HCT116 (cell line): ENCODE measurements at regions not wholly inside any gene's neighbourhood (a gene's known extent, or its start where the extent isn't known, plus 50 kb on each side); places are given as distances from the start of the nearest gene placed in this dataset.

Source experiments
- ATAC-seq: fragments of 200-7000 bp; cut with Tn5 transposase; 2 replicates; pipeline ENCODE4 v1.9.1; 2020; ENCODE audit warnings: mild to moderate bottlenecking, moderate library complexity
- BruUV-seq: library from RNA; stranded (reverse); fragments of 400-500 nt; replicated peaks from 2 replicates; lab custom pipeline; 2021; lab: Mats Ljungman, UMichigan
- CTCF ChIA-PET: fragments of 300-600 bp; sonication (Branson Sonifier 250); formaldehyde crosslinking; loops from one replicate; lab custom pipeline; 2021; ENCODE audit warnings: antibody characterized with exemption; lab: Charles Lee
- POLR2A ChIA-PET: fragments of 300-600, 350-600 bp; sonication (Branson Sonifier 250); formaldehyde crosslinking; loops from one replicate; lab custom pipeline; 2021; ENCODE audit warnings: antibody characterized with exemption; lab: Charles Lee
- RAD21 ChIA-PET, 2 experiments: fragments of 300-600 bp; sonication (Branson Sonifier 250); formaldehyde crosslinking; loops; one replicate each; lab custom pipeline; 2023; ENCODE audit warnings: low total read pairs in 2 of 2; ENCODE audit not compliant: uncharacterized antibody in 2 of 2, unreplicated experiment in 2 of 2, low non-redundant PET in 1 of 2; lab: Charles Lee
- DNase-seq: peaks from one replicate; pipeline ENCODE4 v3.0.0-alpha.2; 2010; ENCODE audit warnings: low read depth, low spot score
- H2AFZ ChIP-seq: fragments of 200-600 bp; shearing (Covaris generic), sonication (generic); 2 replicates; pipeline ENCODE4 v1.6.1; 2017; ENCODE audit warnings: low read depth, mixed run types, mixed read lengths, antibody characterized with exemption, low read length; ENCODE audit not compliant: poor library complexity, severe bottlenecking
- H3K27ac ChIP-seq: 2 replicates; pipeline ENCODE4 v1.5.1; 2012; ENCODE audit warnings: low read depth, low read length
- H3K27me3 ChIP-seq: fragments of 200-600 bp; sonication (generic); 2 replicates; pipeline ENCODE4 v1.6.1; 2016; ENCODE audit warnings: mixed run types, low read length, mixed read lengths; ENCODE audit not compliant: insufficient read depth
- H3K36me3 ChIP-seq, 2 experiments: fragments of 200-500 bp in 1 of 2; fragments of 200-600 bp in 1 of 2; sonication (Bioruptor generic) in 1 of 2; sonication (generic) in 1 of 2; 2 replicates each; pipeline versions ENCODE4 v1.5.1 to v1.6.1; 2014 to 2016; ENCODE audit warnings: low read length in 2 of 2, inconsistent platforms in 1 of 2, mixed read lengths in 1 of 2, mixed run types in 1 of 2; ENCODE audit not compliant: insufficient read depth in 2 of 2, control insufficient read depth in 1 of 2
- H3K4me1 ChIP-seq, 2 experiments: fragments of 200-600 bp in 1 of 2; sonication (generic) in 1 of 2; 2 replicates each; pipeline versions ENCODE4 v1.5.1 to v1.6.1; 2012 to 2017; ENCODE audit warnings: low read length in 2 of 2, inconsistent platforms in 1 of 2, mild to moderate bottlenecking in 1 of 2, mixed read lengths in 1 of 2, mixed run types in 1 of 2, moderate library complexity in 1 of 2; ENCODE audit not compliant: insufficient read depth in 2 of 2, control insufficient read depth in 1 of 2
- H3K4me2 ChIP-seq: fragments of 200-600 bp; sonication (generic); 2 replicates; pipeline ENCODE4 v1.6.1; 2017; ENCODE audit warnings: mixed run types, low read length, mixed read lengths
- H3K4me3 ChIP-seq, 2 experiments: fragments of 200-600 bp in 1 of 2; sonication (generic) in 1 of 2; replicated peaks in 1 of 2; 2 replicates each; pipeline ENCODE4 v1.5.1; 2011 to 2016; ENCODE audit warnings: low read length in 2 of 2, control low read depth in 1 of 2, low read depth in 1 of 2, mild to moderate bottlenecking in 1 of 2, mixed read lengths in 1 of 2, mixed run types in 1 of 2
- H3K79me2 ChIP-seq: fragments of 200-600 bp; sonication (generic); 2 replicates; pipeline ENCODE4 v1.6.1; 2017; ENCODE audit warnings: mild to moderate bottlenecking, mixed run types, low read length, moderate library complexity, mixed read lengths; ENCODE audit not compliant: insufficient read depth
- H3K9ac ChIP-seq: fragments of 200-600 bp; sonication (generic); 2 replicates; pipeline ENCODE4 v1.6.1; 2016; ENCODE audit warnings: low read length, mixed read lengths
- H3K9me2 ChIP-seq: fragments of 200-600 bp; sonication (generic), shearing (Covaris generic); 2 replicates; pipeline ENCODE4 v1.6.1; 2017; ENCODE audit warnings: mixed run types, mild to moderate bottlenecking, moderate library complexity; ENCODE audit not compliant: insufficient read depth
- H3K9me3 ChIP-seq, 2 experiments: fragments of 200-500 bp in 1 of 2; fragments of 200-600 bp in 1 of 2; sonication (Bioruptor generic) in 1 of 2; sonication (generic) in 1 of 2; 2 replicates each; pipeline ENCODE4 v1.6.1; 2014 to 2017; ENCODE audit warnings: low read length in 2 of 2, mixed read lengths in 2 of 2, inconsistent platforms in 1 of 2, low read depth in 1 of 2, mild to moderate bottlenecking in 1 of 2, mixed run types in 1 of 2, moderate library complexity in 1 of 2; ENCODE audit not compliant: control insufficient read depth in 1 of 2, insufficient read depth in 1 of 2
- H4K20me1 ChIP-seq: fragments of 200-600 bp; sonication (generic), shearing (Covaris generic); 2 replicates; pipeline ENCODE4 v1.6.1; 2017; ENCODE audit warnings: mixed run types, mild to moderate bottlenecking, moderate library complexity; ENCODE audit not compliant: insufficient read depth
- ATF3 ChIP-seq: IDR thresholded peaks from 2 replicates; pipeline ENCODE4 v1.6.1; 2012
- CEBPB ChIP-seq: IDR thresholded peaks from 2 replicates; pipeline ENCODE4 v1.6.1; 2012; ENCODE audit warnings: low read depth
- EGR1 ChIP-seq: IDR thresholded peaks from 2 replicates; pipeline ENCODE4 v1.6.1; 2012; ENCODE audit warnings: low read depth
- ELF1 ChIP-seq: IDR thresholded peaks from 2 replicates; pipeline ENCODE4 v1.6.1; 2012; ENCODE audit warnings: low read depth, borderline replicate concordance
- EZH2 ChIP-seq: fragments of 200-600 bp; sonication (generic); IDR thresholded peaks from 2 replicates; pipeline ENCODE4 v1.6.1; 2017; ENCODE audit warnings: antibody characterized with exemption, mixed run types
- EZH2phosphoT487 ChIP-seq: fragments of 200-600 bp; IDR thresholded peaks from 2 replicates; pipeline ENCODE4 v1.6.1; 2018; ENCODE audit warnings: antibody characterized with exemption, borderline replicate concordance
- FOSL1 ChIP-seq: IDR thresholded peaks from 2 replicates; pipeline ENCODE4 v1.6.1; 2012; ENCODE audit warnings: low read depth
- MAX ChIP-seq: IDR thresholded peaks from 2 replicates; pipeline ENCODE4 v1.6.1; 2012
- POLR2A ChIP-seq: IDR thresholded peaks from 2 replicates; pipeline ENCODE4 v1.7.0; 2011; ENCODE audit warnings: borderline replicate concordance; ENCODE audit not compliant: insufficient read depth, insufficient read length; ENCODE audit errors: extremely low read depth
- SIN3A ChIP-seq: IDR thresholded peaks from 2 replicates; pipeline ENCODE4 v1.6.1; 2012; ENCODE audit warnings: low read depth
- SP1 ChIP-seq: IDR thresholded peaks from 2 replicates; pipeline ENCODE4 v1.6.1; 2012; ENCODE audit warnings: low read depth
- TCF7L2 ChIP-seq: IDR thresholded peaks from 2 replicates; pipeline ENCODE4 v1.7.0; 2011; ENCODE audit warnings: borderline replicate concordance, inconsistent platforms; ENCODE audit not compliant: insufficient read depth, insufficient read length; ENCODE audit errors: extremely low read depth
- YY1 ChIP-seq: IDR thresholded peaks from 2 replicates; pipeline ENCODE4 v1.6.1; 2011; ENCODE audit warnings: low read length, low read depth, moderate library complexity, mild to moderate bottlenecking; ENCODE audit not compliant: insufficient replicate concordance; ENCODE audit errors: extremely low read depth
- ZBTB33 ChIP-seq: IDR thresholded peaks from 2 replicates; pipeline ENCODE4 v1.6.1; 2011; ENCODE audit warnings: mild to moderate bottlenecking, low read length, moderate library complexity; ENCODE audit not compliant: insufficient replicate concordance; ENCODE audit errors: extremely low read depth
- ZFX ChIP-seq: fragments of 450-650 bp; IDR thresholded peaks from 2 replicates; pipeline ENCODE4 v1.6.1; 2017
- intact Hi-C: fragments of 100-400 bp; cut with micrococcal nuclease; formaldehyde crosslinking; loops from 2 replicates; pipeline ENCODE4 v1.10.0; 2022

GRCh38 chr3:16121391-16121790 lies 53.1 kb upstream of the GALNT15 start:
- no peak for ATAC-seq
- intact Hi-C loops, result no loop called here

GRCh38 chr3:16122155-16122554 lies 52.3 kb upstream of the GALNT15 start:
- Histone ChIP-seq H4K20me1 (no peaks in the 10 kb centered on the region), H3K4me1 (peaks cover 0 to 4% of the 10 kb centered on the region in 2 experiments; a peak in 1 of 4 replicates), H3K36me3 (no peaks in the 10 kb centered on the region), H3K9me3 (no peaks in the 10 kb centered on the region), H3K27me3 (no peaks in the 10 kb centered on the region), H3K4me2 (no peak overlapping the region), H3K79me2 (no peaks in the 10 kb centered on the region), H3K9me2 (no peaks in the 10 kb centered on the region), H3K27ac (no peak overlapping the region), H2AFZ (no peak overlapping the region), H3K9ac (no peak overlapping the region), H3K4me3 (no peak overlapping the region)
- ATAC-seq (no peak), DNase-seq (no peak)
- intact Hi-C loops, result no loop called here
- POLR2A ChIA-PET, result no interaction called here
- CTCF ChIA-PET, result no interaction called here
- no peak for TF ChIP-seq TCF7L2
- no peak for TF ChIP-seq POLR2A
- no peak for TF ChIP-seq CEBPB
- TF ChIP-seq EGR1, result no peak
- TF ChIP-seq ELF1, result no peak
- TF ChIP-seq ZBTB33, result no peak
- no peak for TF ChIP-seq SIN3A
- TF ChIP-seq ZFX, result no peak
- no peak for TF ChIP-seq EZH2
- no peak for TF ChIP-seq EZH2phosphoT487
- TF ChIP-seq YY1, result no peak
- no peak for TF ChIP-seq ATF3
- no peak for TF ChIP-seq MAX
- no peak for TF ChIP-seq SP1
- BruUV-seq, result no TSS peak
- RAD21 ChIA-PET, result no interaction called here

More at GRCh38 chr3:16121391-16121790, 53.1 kb upstream of the GALNT15 start:
- Histone ChIP-seq H3K36me3 (no peaks in the 10 kb centered on the region), H4K20me1 (no peaks in the 10 kb centered on the region), H3K9me3 (no peaks in the 10 kb centered on the region), H3K27ac (no peak overlapping the region), H3K4me1 (peaks cover 0 to 4% of the 10 kb centered on the region in 2 experiments; a peak in 1 of 4 replicates), H2AFZ (no peak overlapping the region), H3K79me2 (no peaks in the 10 kb centered on the region), H3K27me3 (no peaks in the 10 kb centered on the region), H3K9me2 (no peaks in the 10 kb centered on the region), H3K9ac (no peak overlapping the region), H3K4me3 (no peak overlapping the region), H3K4me2 (no peak overlapping the region)
- RAD21 ChIA-PET, result no interaction called here
- CTCF ChIA-PET, result no interaction called here
- no TSS peak for BruUV-seq
- POLR2A ChIA-PET, result no interaction called here
- TF ChIP-seq FOSL1, result no peak
- DNase-seq, result no peak
